Peyer's patch (tissue), 4 donors: ENCODE measurements at regions not wholly inside any gene's neighbourhood (a gene's known extent, or its start where the extent isn't known, plus 50 kb on each side); places are given as distances from the start of the nearest gene placed in this dataset.

Experiments used
- DNase-seq, 3 donors: peaks; one replicate each; pipeline ENCODE4 v3.0.0-alpha.2; 2017 to 2019
- H3K27ac ChIP-seq, 4 donors: fragments of 200-600 bp; sonication (generic); one replicate each; pipeline ENCODE4 v1.5.1; 2016 to 2019
- H3K27me3 ChIP-seq, 2 donors: fragments of 200-600 bp; sonication (generic); one replicate each; pipeline ENCODE4 v1.5.1; 2019
- H3K36me3 ChIP-seq, 3 donors: fragments of 200-600 bp; sonication (generic); one replicate each; pipeline ENCODE4 v1.5.1; 2016 to 2019
- H3K4me1 ChIP-seq, 4 donors: fragments of 200-600 bp; sonication (generic); one replicate each; pipeline ENCODE4 v1.5.1; 2016 to 2019
- H3K4me3 ChIP-seq, 4 donors: fragments of 200-600 bp; sonication (generic); 1 replicate in 3 of 4; 2 replicates in 1 of 4; pipeline ENCODE4 v1.5.1; 2016 to 2019; ENCODE audit warnings: mild to moderate bottlenecking in 1 of 4
- H3K9me3 ChIP-seq, 4 donors: fragments of 200-600 bp; sonication (generic); one replicate each; pipeline ENCODE4 v1.5.1; 2016 to 2019; ENCODE audit warnings: mild to moderate bottlenecking in 1 of 4
- POLR2A ChIP-seq, 2 donors: fragments of 450-650 bp; IDR thresholded peaks; one replicate each; pipeline ENCODE4 v1.5.1; 2017; ENCODE audit warnings: antibody characterized with exemption in 2 of 2, mild to moderate bottlenecking in 2 of 2, moderate library complexity in 2 of 2
- TF ChIP-seq, protein P1 (sequence below), 6 experiments: fragments of 450-650 bp in 4 of 6; fragments of 200-600 bp in 2 of 6; sonication (generic) in 1 of 6; IDR thresholded peaks; one replicate each; pipeline ENCODE4 v1.5.1; 2017 to 2019; ENCODE audit warnings: antibody characterized with exemption in 6 of 6, mild to moderate bottlenecking in 3 of 6, moderate library complexity in 1 of 6

DNA sequence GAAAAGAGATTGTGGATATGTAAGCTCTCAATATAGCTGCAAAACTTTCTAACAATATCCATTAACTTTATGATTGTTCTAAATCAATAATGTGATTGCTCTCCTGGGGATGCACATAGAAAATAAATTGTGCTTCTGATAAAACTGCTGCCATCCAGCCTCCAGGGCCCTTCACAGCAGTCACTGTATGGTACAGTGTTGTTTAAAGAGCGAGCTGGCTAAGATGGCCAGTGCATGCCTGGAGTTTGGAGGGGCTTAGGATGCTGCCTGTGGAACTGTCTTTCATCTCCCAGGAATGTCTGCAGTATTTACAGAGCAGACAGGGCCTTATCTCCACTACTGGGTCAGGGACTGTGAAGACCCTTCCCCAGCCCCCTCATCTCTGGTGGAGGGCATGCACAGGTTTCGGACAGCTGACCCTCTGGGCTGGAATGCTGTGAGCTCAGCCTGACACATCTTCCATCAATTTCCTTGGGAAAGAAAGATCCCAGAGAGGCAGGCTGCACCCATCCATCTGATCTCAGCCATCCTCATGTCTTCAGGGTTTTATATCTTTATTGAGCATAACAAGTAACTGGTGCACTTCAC, 137.0 kb downstream of the PLPP3 start:
- Histone ChIP-seq H3K9me3 (no peaks in the 10 kb centered on the region), H3K4me3 (no peak overlapping the region), H3K4me1 (no peaks in the 10 kb centered on the region), H3K36me3 (no peaks in the 10 kb centered on the region), H3K27ac (no peak overlapping the region), H3K27me3 (no peaks in the 10 kb centered on the region)
- TF ChIP-seq, protein P1, sequence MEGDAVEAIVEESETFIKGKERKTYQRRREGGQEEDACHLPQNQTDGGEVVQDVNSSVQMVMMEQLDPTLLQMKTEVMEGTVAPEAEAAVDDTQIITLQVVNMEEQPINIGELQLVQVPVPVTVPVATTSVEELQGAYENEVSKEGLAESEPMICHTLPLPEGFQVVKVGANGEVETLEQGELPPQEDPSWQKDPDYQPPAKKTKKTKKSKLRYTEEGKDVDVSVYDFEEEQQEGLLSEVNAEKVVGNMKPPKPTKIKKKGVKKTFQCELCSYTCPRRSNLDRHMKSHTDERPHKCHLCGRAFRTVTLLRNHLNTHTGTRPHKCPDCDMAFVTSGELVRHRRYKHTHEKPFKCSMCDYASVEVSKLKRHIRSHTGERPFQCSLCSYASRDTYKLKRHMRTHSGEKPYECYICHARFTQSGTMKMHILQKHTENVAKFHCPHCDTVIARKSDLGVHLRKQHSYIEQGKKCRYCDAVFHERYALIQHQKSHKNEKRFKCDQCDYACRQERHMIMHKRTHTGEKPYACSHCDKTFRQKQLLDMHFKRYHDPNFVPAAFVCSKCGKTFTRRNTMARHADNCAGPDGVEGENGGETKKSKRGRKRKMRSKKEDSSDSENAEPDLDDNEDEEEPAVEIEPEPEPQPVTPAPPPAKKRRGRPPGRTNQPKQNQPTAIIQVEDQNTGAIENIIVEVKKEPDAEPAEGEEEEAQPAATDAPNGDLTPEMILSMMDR (IDR thresholded peaks at IDR 0.05), result no peak
- no peak for TF ChIP-seq POLR2A (IDR thresholded peaks at IDR 0.05)
- DNase-seq, result no peak

DNA sequence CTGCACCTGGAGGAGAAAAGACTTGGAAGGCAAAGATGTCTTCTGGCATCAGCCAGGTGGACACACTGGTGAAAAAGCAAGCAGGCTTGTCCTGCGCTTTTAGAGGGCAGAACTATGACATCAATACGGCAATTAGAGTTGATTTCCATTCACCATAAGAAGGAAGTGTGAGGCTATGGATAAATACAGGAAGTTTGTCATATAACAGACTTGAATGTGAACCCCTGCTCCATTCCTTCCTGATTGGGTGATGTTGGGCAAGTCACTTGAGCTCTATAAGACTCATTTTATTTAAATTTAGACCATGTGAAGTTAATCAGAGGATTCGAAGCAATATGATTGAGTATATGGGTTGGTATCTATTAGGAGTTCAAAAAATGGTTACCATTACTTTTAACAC, 137.8 kb downstream of the PLPP3 start:
- no peak for DNase-seq
- Histone ChIP-seq H3K27me3 (no peaks in the 10 kb centered on the region), H3K4me3 (no peak overlapping the region), H3K36me3 (no peaks in the 10 kb centered on the region), H3K27ac (no peak overlapping the region), H3K9me3 (no peaks in the 10 kb centered on the region), H3K4me1 (no peaks in the 10 kb centered on the region)
- TF ChIP-seq, protein P1 (IDR thresholded peaks at IDR 0.05), result no peak
- no peak for TF ChIP-seq POLR2A (IDR thresholded peaks at IDR 0.05)

DNA sequence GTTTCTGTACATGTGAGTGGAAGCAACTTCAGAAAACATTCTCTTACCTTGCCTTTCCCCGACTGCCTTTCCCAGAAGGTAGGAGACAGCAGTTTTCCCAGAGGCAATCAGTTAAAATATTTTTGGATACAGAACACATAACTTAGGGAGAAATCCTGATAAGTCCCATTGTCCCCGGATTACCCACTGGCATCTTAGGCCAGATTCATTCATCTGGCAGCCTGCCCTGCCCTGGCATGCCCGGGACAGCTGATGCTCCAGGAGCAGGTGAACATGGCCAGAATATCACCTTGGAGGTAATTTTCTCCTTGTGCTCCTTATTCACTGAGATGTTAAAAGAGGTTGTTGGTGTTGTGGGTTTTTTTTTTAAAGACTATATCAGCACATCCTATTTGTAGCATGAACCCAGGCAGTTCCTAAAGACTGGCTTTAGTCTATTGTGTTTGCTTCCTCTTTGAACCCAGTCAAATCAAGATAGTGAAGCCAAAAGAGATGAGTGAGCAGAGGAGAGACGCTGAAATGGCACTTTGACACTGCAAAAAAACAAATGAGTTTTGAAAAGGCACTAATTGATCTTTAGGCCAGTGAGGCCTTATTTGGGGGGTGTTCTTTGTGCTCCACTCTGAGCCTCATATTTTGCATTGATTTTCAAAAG, 139.6 kb downstream of the PLPP3 start:
- no peaks in the 10 kb centered on the region for H3K4me1 ChIP-seq
- H3K9me3 ChIP-seq, result no peaks in the 10 kb centered on the region
- H3K36me3 ChIP-seq, result no peaks in the 10 kb centered on the region
- TF ChIP-seq POLR2A (IDR thresholded peaks at IDR 0.05), result no peak
- TF ChIP-seq, protein P1 (IDR thresholded peaks at IDR 0.05), result no peak
- DNase-seq, result no peak
- H3K27me3 ChIP-seq, result no peaks in the 10 kb centered on the region
- H3K27ac ChIP-seq, result no peak overlapping the region
- no peak overlapping the region for H3K4me3 ChIP-seq

DNA sequence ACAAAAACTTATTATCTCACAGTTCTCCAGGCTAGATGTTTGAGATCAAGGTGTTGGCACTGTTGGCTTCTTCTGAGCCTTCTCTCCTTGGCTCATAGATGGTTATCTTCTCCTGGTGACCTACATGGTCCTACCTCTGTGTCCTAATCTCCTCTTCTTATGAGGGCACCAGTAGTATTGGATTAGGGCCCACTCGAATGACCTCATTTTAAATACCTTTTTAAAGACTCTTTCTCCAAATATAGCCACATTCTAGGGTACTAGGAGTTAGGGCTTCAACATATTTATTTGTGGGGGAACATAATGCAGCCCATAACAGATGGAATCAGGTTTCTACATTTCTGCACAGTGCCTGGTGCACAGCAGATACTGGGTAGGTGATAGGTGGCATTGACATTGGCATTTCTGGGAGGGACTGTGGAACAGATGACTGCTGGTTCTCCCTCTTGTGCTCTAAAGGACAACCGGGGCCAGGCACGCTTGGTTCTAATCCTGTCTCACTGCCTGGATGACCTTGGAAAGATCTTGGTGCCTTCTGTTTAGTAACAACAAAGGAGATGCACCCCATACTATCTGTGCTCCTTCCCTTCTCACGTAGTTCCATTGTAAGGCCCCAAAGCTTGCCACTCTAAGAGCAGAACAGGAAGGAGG, 140.3 kb downstream of the PLPP3 start:
- Histone ChIP-seq H3K9me3 (no peaks in the 10 kb centered on the region), H3K27me3 (no peaks in the 10 kb centered on the region), H3K36me3 (no peaks in the 10 kb centered on the region), H3K4me3 (no peak overlapping the region), H3K4me1 (no peaks in the 10 kb centered on the region), H3K27ac (no peak overlapping the region)
- TF ChIP-seq POLR2A (IDR thresholded peaks at IDR 0.05), result no peak
- TF ChIP-seq, protein P1 (IDR thresholded peaks at IDR 0.05), result no peak
- DNase-seq, result no peak

DNA sequence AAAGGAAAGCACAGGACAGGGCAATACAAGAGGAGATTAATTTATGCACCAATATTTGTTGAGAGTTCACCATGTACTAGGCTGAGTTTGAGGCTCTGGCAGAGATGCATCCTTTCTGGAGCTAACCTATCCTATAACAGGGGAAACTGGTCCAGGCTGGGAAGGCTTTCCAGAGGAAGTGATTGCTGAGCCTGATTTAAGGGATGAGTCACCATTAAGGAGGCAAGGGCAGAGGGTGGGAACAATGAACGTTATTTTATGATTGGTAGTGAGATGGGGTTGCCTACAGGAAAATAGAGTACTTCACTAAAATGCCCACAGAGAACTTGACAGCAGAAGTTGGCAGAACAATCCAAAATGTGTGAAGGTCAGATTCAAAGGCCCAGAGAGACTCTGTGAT, 141.4 kb downstream of the PLPP3 start:
- no peak overlapping the region for H3K4me3 ChIP-seq

More for the DNA sequence above, 141.4 kb downstream of the PLPP3 start:
- no peak for DNase-seq
- Histone ChIP-seq H3K27ac (no peak overlapping the region), H3K4me1 (no peaks in the 10 kb centered on the region), H3K36me3 (no peaks in the 10 kb centered on the region), H3K27me3 (no peaks in the 10 kb centered on the region), H3K9me3 (no peaks in the 10 kb centered on the region)
- TF ChIP-seq, protein P1 (IDR thresholded peaks at IDR 0.05), result no peak
- no peak for TF ChIP-seq POLR2A (IDR thresholded peaks at IDR 0.05)
